H1 (cell line): ENCODE measurements at regions not wholly inside any gene's neighbourhood (a gene's known extent, or its start where the extent isn't known, plus 50 kb on each side); places are given as distances from the start of the nearest gene placed in this dataset.

Source experiments
- ATF2 ChIP-seq: IDR thresholded peaks from 2 replicates; pipeline ENCODE4 v1.6.1; 2012; ENCODE audit warnings: low read length, inconsistent platforms
- CHD7 ChIP-seq: fragments of 300-600 bp; sonication (generic); IDR thresholded peaks from 2 replicates; pipeline ENCODE4 v1.7.1; 2012; ENCODE audit warnings: low read length, moderate library complexity, mild to moderate bottlenecking, inconsistent platforms; ENCODE audit not compliant: insufficient replicate concordance
- CTBP2 ChIP-seq: IDR thresholded peaks from 2 replicates; pipeline ENCODE4 v1.7.0; 2011; ENCODE audit warnings: borderline replicate concordance, mild to moderate bottlenecking, moderate library complexity, mixed read lengths, low read length; ENCODE audit not compliant: insufficient read depth, insufficient read length
- KDM1A ChIP-seq: fragments of 200-600, 300-600 bp; sonication (generic); IDR thresholded peaks from 2 replicates; pipeline ENCODE4 v1.7.1; 2016; ENCODE audit warnings: mild to moderate bottlenecking, low read length, borderline replicate concordance

DNA sequence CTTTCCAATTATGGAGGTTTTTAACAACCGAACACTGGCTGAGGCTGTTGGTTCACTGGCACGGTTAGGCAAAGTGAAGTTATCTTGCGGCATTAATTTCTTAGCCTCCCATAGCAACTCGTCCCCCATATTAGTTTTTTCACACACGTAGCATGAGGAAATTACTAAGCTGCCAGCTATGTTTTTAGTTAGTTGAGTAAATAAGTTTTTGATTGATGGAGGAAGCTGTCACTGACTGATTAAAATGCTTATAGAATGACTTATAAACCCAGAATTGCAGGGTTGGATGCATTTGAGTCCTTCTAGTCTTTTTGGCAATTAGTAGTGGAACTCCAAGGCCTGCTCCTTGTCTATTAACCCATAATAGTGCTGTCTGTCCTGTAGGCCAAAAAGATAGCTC, 97.1 kb downstream of the ALG10 start (continued):
- no peak for TF ChIP-seq CHD7
- TF ChIP-seq CTBP2 = no peak
- TF ChIP-seq KDM1A = no peak
- TF ChIP-seq ATF2 = no peak
